ENCODE measurements at regions not wholly inside any gene's neighbourhood (a gene's known extent, or its start where the extent isn't known, plus 50 kb on each side); places are given as distances from the start of the nearest gene placed in this dataset.
A peak's percentile ranks its signal among the peaks of the same experiment; 100 is the strongest.

DNA sequence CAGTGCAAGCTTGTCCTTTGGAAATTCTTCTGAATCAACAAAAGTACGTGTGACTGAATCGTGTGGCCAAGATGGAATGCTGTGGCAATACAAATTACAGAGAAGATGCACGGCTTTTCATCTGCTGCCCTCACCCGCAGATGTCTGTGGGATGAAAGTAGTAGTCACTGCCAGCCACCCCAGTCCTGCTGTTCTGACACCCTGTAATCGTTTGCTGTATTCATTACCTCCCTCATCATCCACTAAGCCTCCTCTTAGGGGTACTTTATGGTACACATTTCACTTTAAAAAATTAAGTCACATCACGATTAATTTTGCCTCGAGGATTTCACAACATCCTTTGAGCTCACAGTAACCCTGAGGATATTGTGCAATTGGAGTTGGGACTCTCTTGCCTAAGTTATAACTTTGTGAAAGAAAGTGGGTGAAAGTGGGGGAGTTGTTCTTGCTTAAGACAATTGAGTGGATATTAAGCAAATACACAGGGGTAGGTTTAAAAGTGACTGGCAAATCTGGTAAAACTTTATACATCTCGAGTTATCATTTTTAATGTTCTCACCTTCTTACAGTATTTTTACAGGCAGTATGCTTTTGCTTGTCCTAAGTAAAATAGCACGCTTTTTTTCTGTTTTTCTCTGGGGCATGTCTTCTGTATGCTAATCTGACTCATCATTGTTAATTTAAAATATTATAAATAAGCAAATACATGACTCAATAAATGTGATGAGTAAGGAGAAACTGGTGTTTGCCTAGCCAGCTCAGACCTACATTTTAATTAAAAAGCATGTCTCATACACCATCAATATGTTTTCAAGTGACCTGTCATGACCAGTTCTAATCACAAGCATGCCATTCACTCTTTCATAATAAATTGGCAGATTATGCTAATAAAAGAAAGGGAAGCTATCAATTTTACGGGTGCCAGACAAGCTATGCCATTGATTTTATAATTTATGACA lies 680.9 kb downstream of the IRS1 start:
- TF ChIP-seq, protein P1, sequence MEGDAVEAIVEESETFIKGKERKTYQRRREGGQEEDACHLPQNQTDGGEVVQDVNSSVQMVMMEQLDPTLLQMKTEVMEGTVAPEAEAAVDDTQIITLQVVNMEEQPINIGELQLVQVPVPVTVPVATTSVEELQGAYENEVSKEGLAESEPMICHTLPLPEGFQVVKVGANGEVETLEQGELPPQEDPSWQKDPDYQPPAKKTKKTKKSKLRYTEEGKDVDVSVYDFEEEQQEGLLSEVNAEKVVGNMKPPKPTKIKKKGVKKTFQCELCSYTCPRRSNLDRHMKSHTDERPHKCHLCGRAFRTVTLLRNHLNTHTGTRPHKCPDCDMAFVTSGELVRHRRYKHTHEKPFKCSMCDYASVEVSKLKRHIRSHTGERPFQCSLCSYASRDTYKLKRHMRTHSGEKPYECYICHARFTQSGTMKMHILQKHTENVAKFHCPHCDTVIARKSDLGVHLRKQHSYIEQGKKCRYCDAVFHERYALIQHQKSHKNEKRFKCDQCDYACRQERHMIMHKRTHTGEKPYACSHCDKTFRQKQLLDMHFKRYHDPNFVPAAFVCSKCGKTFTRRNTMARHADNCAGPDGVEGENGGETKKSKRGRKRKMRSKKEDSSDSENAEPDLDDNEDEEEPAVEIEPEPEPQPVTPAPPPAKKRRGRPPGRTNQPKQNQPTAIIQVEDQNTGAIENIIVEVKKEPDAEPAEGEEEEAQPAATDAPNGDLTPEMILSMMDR (IDR thresholded peaks at IDR 0.05; ENCODE audit: low read depth, low read length, missing control alignments), result no peak
- peak overlapping the region; percentile 6; the same call in 1 of the 2 replicates for H3K4me3 ChIP-seq (replicated peaks; ENCODE audit: low read depth, low read length)
- DNase-seq (ENCODE audit: extremely low read depth, low read depth), result no peak

DNA sequence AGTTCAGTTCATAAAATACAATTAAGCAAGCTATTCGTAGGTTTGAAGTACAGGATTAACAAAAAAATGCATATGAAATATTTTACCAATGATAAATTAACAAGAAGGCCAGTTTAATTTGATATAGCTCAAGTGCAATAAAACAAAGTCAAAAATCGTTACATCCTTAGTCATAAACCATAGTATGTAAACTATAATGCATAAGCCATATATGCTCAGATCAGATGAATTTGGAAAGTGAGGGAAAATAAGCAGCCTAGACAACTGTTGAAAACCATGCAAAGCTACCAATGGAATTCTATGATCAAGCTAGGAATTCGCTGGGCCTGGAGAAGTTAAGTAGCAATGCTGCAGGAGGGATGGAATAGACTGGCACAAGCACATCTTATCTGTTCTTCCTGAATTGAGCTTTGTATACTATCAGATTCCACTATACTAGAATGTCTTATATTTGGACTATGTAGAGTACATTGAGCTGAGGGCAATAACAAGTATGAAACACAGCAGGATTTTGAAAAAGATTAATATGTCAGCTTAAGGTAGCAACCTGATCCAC lies 682.0 kb downstream of the IRS1 start:
- TF ChIP-seq, protein P1 (IDR thresholded peaks at IDR 0.05; ENCODE audit: low read depth, low read length, missing control alignments), result no peak
- no peak for DNase-seq (ENCODE audit: extremely low read depth, low read depth)
- H3K4me3 ChIP-seq (replicated peaks; ENCODE audit: low read depth, low read length), result no peak overlapping the region

DNA sequence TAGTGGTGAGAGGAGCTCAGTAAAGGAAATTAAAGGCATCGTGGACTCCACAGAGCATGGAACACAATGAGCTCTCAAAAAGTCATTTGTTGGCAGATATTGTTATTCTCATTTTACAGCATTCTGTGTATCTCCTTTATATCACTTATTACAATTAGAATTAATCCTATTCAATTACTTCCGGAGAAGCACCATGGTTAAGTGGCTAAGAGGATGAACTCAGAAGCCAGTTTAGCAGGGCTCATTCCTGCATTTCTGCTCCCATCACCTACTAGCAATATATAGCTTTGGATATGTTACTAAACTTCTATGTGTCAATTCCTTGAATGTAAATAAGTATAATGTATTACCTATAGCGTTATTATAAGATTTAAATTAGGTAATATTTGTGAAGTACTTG lies 683.3 kb downstream of the IRS1 start:
- no peak overlapping the region for H3K4me3 ChIP-seq (replicated peaks; ENCODE audit: low read depth, low read length)
- DNase-seq (ENCODE audit: extremely low read depth, low read depth), result no peak
- TF ChIP-seq, protein P1 (IDR thresholded peaks at IDR 0.05; ENCODE audit: low read depth, low read length, missing control alignments), result no peak

DNA sequence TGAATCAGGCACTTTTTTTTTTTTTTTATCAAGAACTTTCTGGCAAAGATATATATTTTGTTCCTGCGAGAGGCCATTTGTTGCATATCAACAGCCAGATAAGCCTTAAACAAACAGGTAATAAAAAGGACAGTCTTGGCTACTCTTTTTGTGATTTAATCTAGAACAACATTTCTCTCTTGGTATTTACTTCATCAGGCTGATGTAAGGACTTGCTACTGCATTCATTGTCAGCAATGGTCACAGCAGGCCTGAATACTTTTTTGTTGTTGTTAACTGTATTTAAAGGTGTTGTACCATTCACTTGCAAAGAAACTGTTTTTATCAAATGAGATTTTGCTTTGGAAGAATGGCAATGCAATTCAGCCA lies 683.8 kb downstream of the IRS1 start:
- no peak overlapping the region for H3K4me3 ChIP-seq (replicated peaks; ENCODE audit: low read depth, low read length)
- TF ChIP-seq, protein P1 (IDR thresholded peaks at IDR 0.05; ENCODE audit: low read depth, low read length, missing control alignments), result no peak
- no peak for DNase-seq (ENCODE audit: extremely low read depth, low read depth)

DNA sequence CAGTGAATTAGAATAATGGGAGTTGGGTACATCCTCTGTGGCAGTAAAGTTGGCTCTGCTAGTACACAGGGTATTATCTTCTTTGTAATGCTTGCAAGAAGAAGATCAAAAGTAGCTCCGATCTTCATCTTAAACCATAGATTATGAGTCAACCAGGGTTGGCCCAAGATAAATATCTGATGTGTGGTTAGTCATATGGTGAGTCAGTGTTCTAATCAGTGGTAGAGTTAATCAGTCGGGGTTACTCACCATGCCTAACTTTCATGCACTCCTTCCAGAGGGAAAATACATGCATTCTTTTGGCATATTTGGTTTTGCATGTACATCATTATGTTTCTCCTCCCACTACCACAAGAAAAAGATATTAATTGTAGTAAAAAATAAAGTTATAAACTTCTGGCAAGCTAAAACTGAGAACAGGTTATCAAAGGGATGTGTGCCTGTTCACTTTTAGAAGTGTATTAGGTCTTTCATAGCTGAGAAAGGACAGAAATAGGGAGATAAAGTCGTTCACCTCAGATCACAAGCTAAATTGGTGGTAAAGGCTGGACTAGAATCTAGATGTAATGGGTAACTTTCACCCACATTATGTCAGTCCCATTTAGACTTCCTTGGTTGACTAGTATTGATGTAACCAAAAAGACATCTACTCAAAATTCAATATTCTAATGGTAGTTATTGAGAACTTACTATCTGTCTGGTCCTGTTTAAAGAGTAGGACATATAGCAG lies 684.4 kb downstream of the IRS1 start:
- DNase-seq (ENCODE audit: extremely low read depth, low read depth), result peak; percentile 79
- H3K4me3 ChIP-seq (replicated peaks; ENCODE audit: low read depth, low read length), result no peak overlapping the region
- TF ChIP-seq, protein P1 (IDR thresholded peaks at IDR 0.05; ENCODE audit: low read depth, low read length, missing control alignments), result no peak

DNA sequence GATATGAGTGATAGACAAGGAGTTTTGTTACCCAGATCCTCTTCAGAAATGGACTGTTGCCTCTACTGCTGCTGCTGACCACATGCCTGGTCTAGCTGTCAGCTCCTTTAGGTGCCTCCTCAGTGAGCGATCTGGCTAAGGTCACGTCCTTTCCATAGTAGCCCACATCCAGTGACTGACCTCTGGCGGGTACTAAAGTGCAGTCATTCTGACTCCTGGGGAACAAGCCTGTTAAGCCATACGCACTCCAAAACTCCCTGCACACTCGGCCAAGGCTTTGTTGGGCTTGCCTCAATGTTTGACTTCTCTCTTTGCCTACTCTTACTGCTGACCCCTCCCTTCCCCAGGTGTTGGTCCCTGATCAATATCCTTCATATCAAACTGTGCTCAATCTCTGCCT lies 685.2 kb downstream of the IRS1 start:
- no peak for DNase-seq (ENCODE audit: extremely low read depth, low read depth)
- H3K4me3 ChIP-seq (replicated peaks; ENCODE audit: low read depth, low read length), result no peak overlapping the region

More for the DNA sequence above, 685.2 kb downstream of the IRS1 start:
- TF ChIP-seq, protein P1 (IDR thresholded peaks at IDR 0.05; ENCODE audit: low read depth, low read length, missing control alignments), result no peak

Measured in HFF-Myc (cell line).